Fibroblast of the conjunctiva (primary cell): ENCODE measurements at regions not wholly inside any gene's neighbourhood (a gene's known extent, or its start where the extent isn't known, plus 50 kb on each side); places are given as distances from the start of the nearest gene placed in this dataset.
"Not testable (repeated sequence)": the region's sequence is repeated elsewhere in the genome, so short reads cannot be mapped to it uniquely, and the experiment has no call there.

Experiments used
- DNase-seq: peaks from one replicate; pipeline ENCODE4 v3.0.0-alpha.2; 2010; ENCODE audit warnings: low read depth

DNA sequence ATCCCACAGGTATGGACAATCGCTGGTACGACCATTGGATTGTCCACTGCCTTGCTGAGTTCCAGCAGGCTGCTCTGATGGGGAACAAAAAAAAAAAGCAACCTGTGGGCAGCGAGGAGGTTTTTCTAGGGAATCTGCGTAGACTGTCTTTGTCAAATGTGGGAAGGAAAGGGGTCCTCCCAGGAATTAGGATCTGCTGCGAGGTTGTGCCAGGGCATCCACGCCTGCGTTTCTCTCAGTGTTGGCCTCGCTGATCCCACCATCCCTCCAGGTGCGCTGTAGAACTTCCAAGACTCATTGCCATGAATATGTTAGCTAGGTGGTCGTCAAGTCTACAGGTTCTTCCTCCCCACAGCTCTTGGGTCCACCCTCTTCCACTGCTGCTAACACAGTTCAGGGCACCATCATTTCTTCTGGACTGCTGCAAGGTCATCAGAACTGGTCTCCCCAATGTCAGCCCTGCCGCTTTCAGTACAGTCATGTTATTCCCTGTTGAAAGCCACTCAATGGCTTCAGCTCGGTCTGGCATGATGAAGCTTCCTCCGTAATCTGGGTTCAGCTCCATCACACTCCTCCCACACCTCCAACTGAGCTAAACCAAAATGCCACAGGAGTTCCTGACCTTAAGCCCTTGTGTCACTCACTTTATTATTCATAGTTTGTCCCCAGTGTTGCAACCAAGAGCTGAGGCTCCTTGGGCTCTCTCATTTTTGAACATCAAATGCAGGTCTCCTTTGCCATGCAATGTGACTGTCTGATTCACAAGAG is 79.5 kb upstream of the DMRT1 start:
- no peak for DNase-seq

DNA sequence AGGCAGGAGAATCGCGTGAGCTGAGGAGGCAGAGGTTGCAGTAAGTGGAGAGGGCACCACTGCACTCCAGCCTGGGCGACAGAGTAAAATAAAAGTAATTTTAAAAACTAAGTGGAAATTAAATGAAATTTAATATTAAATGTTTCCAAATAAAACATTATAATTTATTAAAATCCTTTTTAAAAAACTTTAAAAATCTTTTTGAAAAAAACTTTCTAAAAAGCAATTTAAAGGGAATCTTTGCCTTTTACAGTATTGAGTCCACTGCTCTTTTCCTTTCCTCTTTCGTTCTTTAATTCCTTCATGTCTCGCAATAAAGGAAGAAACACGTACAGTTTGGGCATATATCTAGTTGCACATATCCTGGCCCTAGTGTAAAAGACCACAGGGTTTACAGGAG is 77.8 kb upstream of the DMRT1 start:
- no peak for DNase-seq

DNA sequence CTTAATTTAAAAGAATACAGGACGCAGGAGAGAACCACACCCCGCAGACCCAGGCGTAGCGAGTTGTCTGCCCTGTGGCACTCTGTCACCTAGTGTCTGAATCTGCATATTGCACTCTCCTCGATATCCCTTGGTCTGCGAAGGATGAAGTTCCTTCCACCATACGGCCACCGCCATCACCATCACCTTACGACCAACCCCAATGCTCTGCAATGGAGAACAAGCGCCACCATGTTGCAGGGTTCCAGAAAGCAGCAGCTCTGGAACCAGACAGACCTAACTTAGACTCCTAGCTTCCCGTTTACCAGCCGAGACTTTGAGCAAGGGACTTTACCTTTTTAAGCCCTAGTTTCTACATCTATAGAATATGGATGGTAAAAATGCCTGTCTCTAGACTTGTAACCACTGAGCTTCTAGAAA is 77.4 kb upstream of the DMRT1 start:
- DNase-seq: peak; percentile 29

DNA sequence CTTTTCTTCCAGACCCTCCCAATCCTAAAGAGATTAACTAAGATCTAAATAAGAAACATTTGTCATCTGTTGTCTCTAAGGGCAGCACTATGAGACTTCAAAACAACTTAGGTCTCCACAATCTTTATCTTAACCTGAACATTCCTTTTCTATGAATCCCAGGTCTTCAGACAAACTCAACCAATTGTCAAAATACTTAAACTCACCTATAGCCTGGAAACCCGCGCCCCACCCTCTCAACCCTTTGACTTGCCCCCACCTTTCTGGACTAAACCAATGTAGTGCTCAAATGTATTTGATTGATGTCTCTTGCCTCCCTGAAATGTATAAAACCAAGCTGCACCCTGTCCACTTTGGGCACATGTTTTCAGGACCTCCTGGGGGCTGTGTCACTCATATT is 76.5 kb upstream of the DMRT1 start:
- no peak for DNase-seq

DNA sequence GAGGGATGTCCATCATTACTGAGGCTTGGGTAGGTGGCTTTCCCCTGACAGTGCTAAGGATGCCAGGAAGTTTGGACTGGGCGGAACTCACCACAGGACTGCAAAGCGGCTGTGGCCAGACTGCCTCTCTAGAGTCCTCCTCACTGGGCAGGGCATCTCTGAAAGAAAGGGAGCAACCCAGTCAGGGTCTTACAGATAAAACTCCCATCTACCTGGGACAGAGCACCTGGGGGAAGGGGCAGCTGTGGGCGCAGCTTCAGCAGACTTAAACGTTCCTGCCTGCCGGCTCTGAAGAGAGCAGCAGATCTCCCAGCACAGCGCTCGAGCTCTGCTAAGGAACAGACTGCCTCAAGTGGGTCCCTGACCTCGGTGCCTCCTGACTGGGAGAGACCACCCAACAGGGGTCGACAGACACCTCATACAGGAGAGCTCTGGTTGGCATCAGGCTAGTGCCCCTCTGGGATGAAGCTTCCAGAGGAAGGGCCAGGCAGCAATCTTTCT is 74.4 kb upstream of the DMRT1 start:
- not testable (repeated sequence) for DNase-seq

DNA sequence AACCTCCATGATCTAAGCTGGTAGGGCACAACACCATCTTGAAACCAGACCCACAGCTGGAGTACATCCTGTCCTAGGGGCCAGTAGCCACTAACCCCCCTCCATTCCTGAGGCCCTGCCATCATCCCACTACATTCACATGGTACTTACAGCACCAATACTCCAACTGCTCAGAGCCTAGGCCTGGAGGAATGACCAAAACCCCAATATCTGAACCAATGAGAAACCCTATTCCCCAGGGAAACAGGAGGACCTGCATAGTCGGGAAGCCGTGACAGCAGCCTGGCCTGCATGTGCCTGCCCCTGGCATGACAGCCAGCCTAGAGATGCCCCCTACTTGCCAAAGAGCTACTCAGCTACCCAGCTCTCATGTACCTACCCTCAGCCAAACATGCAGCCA is 65.4 kb upstream of the DMRT1 start:
- no peak for DNase-seq

DNA sequence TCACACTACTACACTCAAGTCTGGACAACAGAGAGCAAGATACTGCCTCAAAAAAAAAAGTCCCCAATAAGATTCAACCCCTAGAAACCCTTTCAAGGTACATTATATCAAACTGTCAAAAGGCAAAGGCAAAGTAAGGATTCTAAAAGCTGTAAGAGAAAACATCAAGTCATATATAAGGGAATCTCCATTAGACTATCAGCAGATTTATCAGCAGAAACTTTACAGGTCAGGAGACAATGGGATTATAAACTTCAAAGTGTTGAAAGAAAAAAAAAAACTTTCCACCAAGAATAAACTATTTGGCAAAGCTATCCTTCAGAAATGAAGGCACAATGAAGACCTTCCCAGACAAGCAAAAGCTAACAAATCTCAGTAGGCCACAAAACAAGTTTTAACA is 63.5 kb upstream of the DMRT1 start:
- DNase-seq: no peak

DNA sequence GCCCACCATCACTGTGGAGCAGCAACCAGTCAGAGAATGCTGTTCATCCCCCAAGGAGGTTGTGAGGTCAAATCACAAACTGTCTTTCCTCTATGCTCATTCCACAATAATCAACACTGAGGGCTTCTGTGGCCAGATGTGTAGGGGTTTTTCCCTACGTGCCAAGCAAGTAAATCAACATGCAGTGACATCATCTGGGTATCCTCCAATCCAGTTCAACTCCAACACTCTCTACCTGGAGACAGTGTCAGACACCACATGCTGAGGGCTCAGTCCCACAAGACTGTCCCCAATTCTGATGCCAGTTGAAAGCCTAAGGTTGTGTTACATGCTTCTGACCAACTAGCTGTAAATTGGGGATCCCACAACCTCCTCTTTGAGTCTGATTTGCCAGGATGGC is 57.3 kb upstream of the DMRT1 start:
- DNase-seq: no peak

DNA sequence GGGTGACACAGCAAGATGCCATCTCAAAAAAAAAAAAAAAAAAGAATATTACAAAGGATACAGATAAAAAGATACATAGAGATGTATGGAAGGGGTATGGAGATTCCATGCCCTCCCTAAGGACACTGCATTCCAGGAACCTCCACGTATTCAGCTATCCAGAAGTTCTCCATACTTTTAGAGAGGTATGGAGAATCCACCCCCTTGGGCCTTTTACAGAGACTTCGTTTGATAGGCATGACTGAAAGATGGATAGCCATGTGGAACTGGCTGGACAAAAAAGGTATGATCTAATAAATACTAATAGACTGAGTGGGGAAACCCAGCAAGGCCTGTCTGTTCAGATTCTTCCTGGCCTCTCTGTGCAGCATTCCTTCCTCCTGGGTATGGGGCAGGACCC is 56.6 kb upstream of the DMRT1 start:
- no peak for DNase-seq

DNA sequence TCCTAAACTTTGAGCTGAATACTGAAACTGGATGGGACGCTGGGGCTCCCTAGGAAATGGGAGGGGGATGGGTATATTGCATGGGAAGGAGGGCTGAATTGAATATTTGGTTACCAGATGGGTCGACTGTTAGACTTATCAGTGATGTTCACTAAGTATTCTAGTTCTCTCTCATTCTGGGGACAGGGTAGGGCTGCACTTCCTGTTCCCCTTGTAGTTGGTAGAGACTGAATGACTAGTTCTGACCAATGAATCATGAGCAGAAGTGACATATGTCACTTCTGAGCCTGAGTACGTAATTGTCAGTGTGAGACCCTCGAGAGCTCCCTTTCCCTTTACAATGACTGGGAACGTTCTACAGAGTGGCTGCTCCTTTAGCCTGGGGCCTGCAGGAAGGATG is 55.5 kb upstream of the DMRT1 start:
- no peak for DNase-seq

DNA sequence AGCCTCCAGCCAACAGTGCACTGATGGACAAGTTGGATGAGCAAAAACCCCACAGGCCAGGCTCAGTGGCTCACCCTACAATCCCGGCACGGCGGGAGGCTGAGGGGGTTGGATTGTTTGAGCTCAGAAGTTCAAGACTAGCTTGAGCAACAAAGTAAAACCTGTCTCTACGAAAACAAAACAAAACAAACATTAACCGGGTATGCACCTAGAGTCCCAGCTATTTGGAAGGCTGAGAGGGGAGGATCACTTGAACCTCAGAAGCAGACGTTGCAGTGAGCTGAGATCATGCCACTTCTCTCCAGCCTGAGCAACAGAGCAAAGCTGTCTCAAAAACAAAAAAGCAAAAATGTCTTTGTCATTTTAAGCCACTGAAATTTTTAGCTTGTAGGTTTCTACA is 55.1 kb upstream of the DMRT1 start:
- no peak for DNase-seq

DNA sequence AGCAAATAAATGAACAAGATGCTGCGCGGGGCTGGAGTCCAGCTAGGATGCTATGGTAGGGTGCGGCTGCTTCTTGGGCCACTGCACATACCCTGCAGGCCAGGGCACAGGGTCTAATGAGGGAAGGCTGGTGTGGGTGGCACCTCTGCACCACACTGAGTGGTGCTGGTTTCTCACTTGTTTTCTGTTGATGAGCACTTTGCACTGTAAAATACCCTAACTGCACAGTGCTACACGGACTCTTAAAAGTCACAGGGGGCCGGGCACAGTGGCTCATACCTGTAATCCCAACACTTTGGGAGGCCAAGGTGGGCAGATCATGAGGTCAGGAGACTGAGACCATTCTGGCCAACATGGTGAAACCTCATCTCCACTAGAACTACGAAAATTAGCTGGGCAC is 52.7 kb upstream of the DMRT1 start:
- DNase-seq: no peak
